Immature natural killer cell (primary cell): ENCODE measurements at regions not wholly inside any gene's neighbourhood (a gene's known extent, or its start where the extent isn't known, plus 50 kb on each side); places are given as distances from the start of the nearest gene placed in this dataset.
"Not testable (repeated sequence)": the region's sequence is repeated elsewhere in the genome, so short reads cannot be mapped to it uniquely, and the experiment has no call there.

Experiments used
- DNase-seq, 3 donors: peaks; one replicate each; pipeline ENCODE4 v3.0.0; 2022; ENCODE audit warnings: mixed read lengths in 1 of 3
- H3K27ac Mint-ChIP-seq, 6 donors: one replicate each; pipeline ENCODE4 v1.8.0; 2020; ENCODE audit warnings: mixed read lengths in 6 of 6, mild to moderate bottlenecking in 5 of 6, inconsistent platforms in 4 of 6, moderate library complexity in 3 of 6
- H3K27me3 Mint-ChIP-seq, 3 donors: one replicate each; pipeline ENCODE4 v1.8.0; 2020 to 2021; ENCODE audit warnings: low read depth in 3 of 3, mild to moderate bottlenecking in 3 of 3, mixed read lengths in 3 of 3, moderate library complexity in 3 of 3, inconsistent platforms in 1 of 3
- H3K36me3 Mint-ChIP-seq, 3 donors: one replicate each; pipeline ENCODE4 v1.8.0; 2020; ENCODE audit warnings: mixed read lengths in 3 of 3, inconsistent platforms in 2 of 3, mild to moderate bottlenecking in 2 of 3
- H3K4me1 Mint-ChIP-seq, 2 donors: one replicate each; pipeline ENCODE4 v1.8.0; 2020; ENCODE audit warnings: inconsistent platforms in 2 of 2, mild to moderate bottlenecking in 2 of 2, mixed read lengths in 2 of 2, moderate library complexity in 1 of 2
- H3K4me3 Mint-ChIP-seq, 5 donors: one replicate each; pipeline ENCODE4 v1.8.0; 2020; ENCODE audit warnings: mild to moderate bottlenecking in 5 of 5, mixed read lengths in 5 of 5, inconsistent platforms in 3 of 5, moderate library complexity in 3 of 5
- H3K9me3 Mint-ChIP-seq, 6 donors: one replicate each; pipeline ENCODE4 v1.8.0; 2020; ENCODE audit warnings: mild to moderate bottlenecking in 6 of 6, mixed read lengths in 6 of 6, inconsistent platforms in 4 of 6, moderate library complexity in 3 of 6

- no peaks in the 10 kb centered on the region for H3K4me1 Mint-ChIP-seq
- H3K36me3 Mint-ChIP-seq = no peaks in the 10 kb centered on the region
- peaks cover 9 to 53% (median 32%) of the 10 kb centered on the region in 6 donors for H3K9me3 Mint-ChIP-seq
- H3K27ac Mint-ChIP-seq = no peak overlapping the region
- no peak for DNase-seq
- H3K27me3 Mint-ChIP-seq = peaks cover 0 to 3% (median 0%) of the 10 kb centered on the region in 3 donors
- no peak overlapping the region for H3K4me3 Mint-ChIP-seq
Observed at GRCh38 chr4:159697322-159698283, 594.7 kb downstream of the RAPGEF2 start.

- H3K4me3 Mint-ChIP-seq = no peak overlapping the region
- DNase-seq = no peak
- H3K27me3 Mint-ChIP-seq = peaks cover 0 to 3% (median 0%) of the 10 kb centered on the region in 3 donors
- H3K27ac Mint-ChIP-seq = no peak overlapping the region
- H3K4me1 Mint-ChIP-seq = no peaks in the 10 kb centered on the region
- no peaks in the 10 kb centered on the region for H3K36me3 Mint-ChIP-seq
- peaks cover 8 to 46% (median 30%) of the 10 kb centered on the region in 6 donors for H3K9me3 Mint-ChIP-seq
Observed at GRCh38 chr4:159698336-159698735, 595.5 kb downstream of the RAPGEF2 start.

GRCh38 chr4:159702200-159702599 lies 599.3 kb downstream of the RAPGEF2 start:
- Mint-ChIP-seq H3K4me3 (no peak overlapping the region), H3K27me3 (peaks cover 0 to 3% (median 0%) of the 10 kb centered on the region in 3 donors), H3K4me1 (no peaks in the 10 kb centered on the region), H3K36me3 (no peaks in the 10 kb centered on the region), H3K9me3 (peaks cover 2 to 23% (median 14%) of the 10 kb centered on the region in 6 donors), H3K27ac (no peak overlapping the region)
- DNase-seq = no peak

- Mint-ChIP-seq H3K9me3 (peaks cover 8 to 16% (median 12%) of the 10 kb centered on the region in 6 donors), H3K27me3 (peaks cover 0 to 3% (median 0%) of the 10 kb centered on the region in 3 donors), H3K36me3 (no peaks in the 10 kb centered on the region), H3K27ac (no peak overlapping the region), H3K4me1 (no peaks in the 10 kb centered on the region), H3K4me3 (no peak overlapping the region)
- no peak for DNase-seq
Observed at GRCh38 chr4:159705334-159705733, 602.5 kb downstream of the RAPGEF2 start.

- Mint-ChIP-seq H3K27me3 (no peaks in the 10 kb centered on the region), H3K27ac (no peak overlapping the region), H3K9me3 (peaks cover 2 to 12% (median 7%) of the 10 kb centered on the region in 6 donors), H3K4me1 (no peaks in the 10 kb centered on the region), H3K36me3 (no peaks in the 10 kb centered on the region), H3K4me3 (no peak overlapping the region)
- no peak for DNase-seq
Observed at GRCh38 chr4:159706704-159707103, 603.8 kb downstream of the RAPGEF2 start.

- not testable (repeated sequence) for H3K36me3 Mint-ChIP-seq, H3K4me3 Mint-ChIP-seq, DNase-seq, H3K4me1 Mint-ChIP-seq, H3K27ac Mint-ChIP-seq, H3K27me3 Mint-ChIP-seq
- H3K9me3 Mint-ChIP-seq = peaks cover 0 to 15% (median 10%) of the 10 kb centered on the region in 6 donors
Observed at GRCh38 chr4:159715180-159715579, 612.3 kb downstream of the RAPGEF2 start.

- H3K27ac Mint-ChIP-seq = no peak overlapping the region
- no peak overlapping the region for H3K4me3 Mint-ChIP-seq
Observed at GRCh38 chr4:159719531-159719930, 616.7 kb downstream of the RAPGEF2 start.

GRCh38 chr4:159722052-159722451 lies 619.2 kb downstream of the RAPGEF2 start:
- H3K4me1 Mint-ChIP-seq = no peaks in the 10 kb centered on the region
- no peaks in the 10 kb centered on the region for H3K36me3 Mint-ChIP-seq
- H3K27me3 Mint-ChIP-seq = peaks cover 0 to 1% (median 0%) of the 10 kb centered on the region in 3 donors
- H3K27ac Mint-ChIP-seq = no peak overlapping the region
- no peak overlapping the region for H3K4me3 Mint-ChIP-seq
- H3K9me3 Mint-ChIP-seq = peaks cover 0 to 14% (median 6%) of the 10 kb centered on the region in 6 donors
- DNase-seq = no peak

More at GRCh38 chr4:159719531-159719930, 616.7 kb downstream of the RAPGEF2 start:
- Mint-ChIP-seq H3K27me3 (peaks cover 0 to 1% (median 0%) of the 10 kb centered on the region in 3 donors), H3K36me3 (no peaks in the 10 kb centered on the region), H3K4me1 (no peaks in the 10 kb centered on the region), H3K9me3 (peaks cover 0 to 22% (median 9%) of the 10 kb centered on the region in 6 donors)
- DNase-seq = no peak

- no peak for DNase-seq
- Mint-ChIP-seq H3K4me1 (no peaks in the 10 kb centered on the region), H3K9me3 (peaks cover 0 to 12% (median 5%) of the 10 kb centered on the region in 6 donors), H3K36me3 (no peaks in the 10 kb centered on the region), H3K27me3 (peaks cover 0 to 1% (median 0%) of the 10 kb centered on the region in 3 donors), H3K27ac (no peak overlapping the region), H3K4me3 (no peak overlapping the region)
Observed at GRCh38 chr4:159722918-159723317, 620.0 kb downstream of the RAPGEF2 start.

GRCh38 chr4:159723341-159724048 lies 620.6 kb downstream of the RAPGEF2 start:
- H3K4me3 Mint-ChIP-seq = no peak overlapping the region
- peaks cover 0 to 11% (median 5%) of the 10 kb centered on the region in 6 donors for H3K9me3 Mint-ChIP-seq

GRCh38 chr4:159725571-159725970 lies 622.7 kb downstream of the RAPGEF2 start:
- Mint-ChIP-seq H3K9me3 (peaks cover 0 to 7% (median 4%) of the 10 kb centered on the region in 6 donors), H3K36me3 (no peaks in the 10 kb centered on the region), H3K27ac (no peak overlapping the region), H3K27me3 (peaks cover 0 to 1% (median 0%) of the 10 kb centered on the region in 3 donors), H3K4me1 (no peaks in the 10 kb centered on the region), H3K4me3 (no peak overlapping the region)
- DNase-seq = no peak

More at GRCh38 chr4:159723341-159724048, 620.6 kb downstream of the RAPGEF2 start:
- no peak overlapping the region for H3K27ac Mint-ChIP-seq
- DNase-seq = no peak
- no peaks in the 10 kb centered on the region for H3K4me1 Mint-ChIP-seq
- H3K27me3 Mint-ChIP-seq = peaks cover 0 to 1% (median 0%) of the 10 kb centered on the region in 3 donors
- H3K36me3 Mint-ChIP-seq = no peaks in the 10 kb centered on the region

GRCh38 chr4:159735281-159736207 lies 632.7 kb downstream of the RAPGEF2 start:
- no peaks in the 10 kb centered on the region for H3K4me1 Mint-ChIP-seq
- peaks cover 0 to 3% (median 0%) of the 10 kb centered on the region in 3 donors for H3K27me3 Mint-ChIP-seq

GRCh38 chr4:159736411-159736810 lies 633.5 kb downstream of the RAPGEF2 start:
- no peaks in the 10 kb centered on the region for H3K36me3 Mint-ChIP-seq
- no peak for DNase-seq
- peaks cover 4 to 25% (median 14%) of the 10 kb centered on the region in 6 donors for H3K9me3 Mint-ChIP-seq
- no peak overlapping the region for H3K4me3 Mint-ChIP-seq
- peaks cover 0 to 3% (median 2%) of the 10 kb centered on the region in 3 donors for H3K27me3 Mint-ChIP-seq
- H3K27ac Mint-ChIP-seq = no peak overlapping the region
- H3K4me1 Mint-ChIP-seq = no peaks in the 10 kb centered on the region

More at GRCh38 chr4:159735281-159736207, 632.7 kb downstream of the RAPGEF2 start:
- H3K4me3 Mint-ChIP-seq = no peak overlapping the region
- no peak for DNase-seq
- H3K27ac Mint-ChIP-seq = no peak overlapping the region
- H3K9me3 Mint-ChIP-seq = peaks cover 0 to 25% (median 12%) of the 10 kb centered on the region in 6 donors
- H3K36me3 Mint-ChIP-seq = no peaks in the 10 kb centered on the region
